ENCODE measurements at regions not wholly inside any gene's neighbourhood (a gene's known extent, or its start where the extent isn't known, plus 50 kb on each side); places are given as distances from the start of the nearest gene placed in this dataset.

- H3K23ac ChIP-seq (ENCODE audit: insufficient read length, low read depth, low read length): no peak overlapping the region
- no peak overlapping the region for H3K27ac ChIP-seq (ENCODE audit: insufficient read length, low read depth, low read length)
- H3K14ac ChIP-seq (ENCODE audit: insufficient read depth, low read length): no peak overlapping the region
- H4K91ac ChIP-seq (ENCODE audit: insufficient read length, low read depth, low read length): no peak overlapping the region
- H3K4ac ChIP-seq (ENCODE audit: low read depth, low read length): no peak overlapping the region
- no peak overlapping the region for H2BK20ac ChIP-seq (ENCODE audit: low read depth, low read length, poor library complexity, severe bottlenecking)
- H3T11ph ChIP-seq (ENCODE audit: low read length): no peak overlapping the region
- no peak overlapping the region for H2AFZ ChIP-seq (ENCODE audit: low read length)
- no peaks in the 10 kb centered on the region for H3K9me3 Mint-ChIP-seq
- no peaks in the 10 kb centered on the region for H3K27me3 ChIP-seq (ENCODE audit: insufficient read depth, low read length)
- H4K20me1 ChIP-seq (ENCODE audit: control insufficient read depth, insufficient read depth, insufficient read length): no peaks in the 10 kb centered on the region
- H3K4me2 ChIP-seq (ENCODE audit: insufficient read depth, insufficient read length, low read length): no peak overlapping the region
- no peaks in the 10 kb centered on the region for H3K9me3 ChIP-seq (ENCODE audit: control insufficient read depth, low read depth, low read length)
- H3K56ac ChIP-seq (ENCODE audit: insufficient read length, low read depth, low read length): no peak overlapping the region
- no peaks in the 10 kb centered on the region for H3K27me3 Mint-ChIP-seq (ENCODE audit: low read depth)
- H3K79me2 ChIP-seq (ENCODE audit: insufficient read depth, low read length): no peaks in the 10 kb centered on the region
- no peak for TF ChIP-seq CTCF (conservative IDR thresholded peaks at IDR 0.05)
- H4K8ac ChIP-seq (replicated peaks; ENCODE audit: insufficient read length, low read depth, low read length): no peak overlapping the region
- DNase-seq: no peak
- no peak overlapping the region for H2BK15ac ChIP-seq (ENCODE audit: low read depth, low read length)
- no peaks in the 10 kb centered on the region for H3K4me1 ChIP-seq (ENCODE audit: insufficient read depth, low read length)
- no CpG with 5 or more reads among the region's 3 CpGs for WGBS (ENCODE audit: extremely low coverage, insufficient read length, low lambda C conversion rate)
- no peak overlapping the region for H3K4me3 Mint-ChIP-seq
- no peak overlapping the region for H3K27ac Mint-ChIP-seq
- no peak overlapping the region for H2BK120ac ChIP-seq (ENCODE audit: low read depth, low read length, poor library complexity, severe bottlenecking)
- H3K18ac ChIP-seq (ENCODE audit: insufficient read length, low read depth, low read length): no peak overlapping the region
- no peak overlapping the region for H4K5ac ChIP-seq (ENCODE audit: insufficient read length, low read depth, low read length)
- H2BK5ac ChIP-seq (ENCODE audit: insufficient read length, low read length): no peak overlapping the region
- peaks cover 0 to 3% of the 10 kb centered on the region in 2 experiments; a peak in 1 of 4 replicates for H3K4me1 Mint-ChIP-seq
- no peak overlapping the region for H2BK12ac ChIP-seq (ENCODE audit: insufficient read length, low read depth, low read length)
- no peaks in the 10 kb centered on the region for H3K23me2 ChIP-seq (ENCODE audit: insufficient read length, low read depth, low read length, poor library complexity, severe bottlenecking)
- H3K9ac ChIP-seq (ENCODE audit: extremely low read depth, insufficient read length, low read length): no peak overlapping the region
- H3K36me3 Mint-ChIP-seq (ENCODE audit: insufficient read depth in 1 of 3, low read depth in 3 of 3): no peaks in the 10 kb centered on the region
- H3K79me1 ChIP-seq (ENCODE audit: insufficient read depth, low read depth, low read length, poor library complexity, severe bottlenecking): no peaks in the 10 kb centered on the region
- H2AK5ac ChIP-seq (ENCODE audit: insufficient read length, low read length): no peak overlapping the region
These were observed 1349.6 kb downstream of the EPHA7 start for GRCh38 chr6:92069781-92070180.

All from H9 (cell line).